ENCODE measurements at regions not wholly inside any gene's neighbourhood (a gene's known extent, or its start where the extent isn't known, plus 50 kb on each side); places are given as distances from the start of the nearest gene placed in this dataset.

DNA sequence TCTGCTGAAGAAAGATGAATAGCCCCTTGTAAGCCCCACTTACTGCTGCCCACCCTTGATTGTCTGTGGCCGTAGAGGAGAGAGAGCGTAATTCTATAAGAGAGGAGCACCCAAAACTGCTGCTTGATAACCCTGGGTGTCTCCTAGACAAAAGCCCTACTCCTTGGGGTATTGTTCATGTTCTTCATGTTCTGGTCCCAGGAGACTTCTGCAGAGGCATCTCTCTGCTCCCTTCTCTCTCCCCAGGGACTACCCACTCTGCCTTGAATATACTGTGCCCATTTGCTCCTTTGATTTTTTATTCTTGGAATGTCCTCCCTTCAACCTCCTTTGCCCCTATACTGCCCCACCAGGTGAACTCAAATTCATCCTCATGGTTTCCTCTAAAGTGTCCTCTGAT is 417.8 kb upstream of the CADM1 start:
- TF ChIP-seq POLR2A (IDR thresholded peaks at IDR 0.05) = no peak
- TF ChIP-seq, protein P1, sequence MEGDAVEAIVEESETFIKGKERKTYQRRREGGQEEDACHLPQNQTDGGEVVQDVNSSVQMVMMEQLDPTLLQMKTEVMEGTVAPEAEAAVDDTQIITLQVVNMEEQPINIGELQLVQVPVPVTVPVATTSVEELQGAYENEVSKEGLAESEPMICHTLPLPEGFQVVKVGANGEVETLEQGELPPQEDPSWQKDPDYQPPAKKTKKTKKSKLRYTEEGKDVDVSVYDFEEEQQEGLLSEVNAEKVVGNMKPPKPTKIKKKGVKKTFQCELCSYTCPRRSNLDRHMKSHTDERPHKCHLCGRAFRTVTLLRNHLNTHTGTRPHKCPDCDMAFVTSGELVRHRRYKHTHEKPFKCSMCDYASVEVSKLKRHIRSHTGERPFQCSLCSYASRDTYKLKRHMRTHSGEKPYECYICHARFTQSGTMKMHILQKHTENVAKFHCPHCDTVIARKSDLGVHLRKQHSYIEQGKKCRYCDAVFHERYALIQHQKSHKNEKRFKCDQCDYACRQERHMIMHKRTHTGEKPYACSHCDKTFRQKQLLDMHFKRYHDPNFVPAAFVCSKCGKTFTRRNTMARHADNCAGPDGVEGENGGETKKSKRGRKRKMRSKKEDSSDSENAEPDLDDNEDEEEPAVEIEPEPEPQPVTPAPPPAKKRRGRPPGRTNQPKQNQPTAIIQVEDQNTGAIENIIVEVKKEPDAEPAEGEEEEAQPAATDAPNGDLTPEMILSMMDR (IDR thresholded peaks at IDR 0.05) = no peak
- no peak for TF ChIP-seq POLR2AphosphoS5 (IDR thresholded peaks at IDR 0.05; ENCODE audit: insufficient read depth in 1 of 2, low read depth in 1 of 2)
